ENCODE measurements at regions not wholly inside any gene's neighbourhood (a gene's known extent, or its start where the extent isn't known, plus 50 kb on each side); places are given as distances from the start of the nearest gene placed in this dataset.
"Not testable (repeated sequence)": the region's sequence is repeated elsewhere in the genome, so short reads cannot be mapped to it uniquely, and the experiment has no call there.

GRCh38 chr20:25772437-25772836 lies 75.8 kb upstream of the ZNF337 start:
- not testable (repeated sequence) for TF ChIP-seq CTCF (conservative IDR thresholded peaks at IDR 0.05; ENCODE audit: low read depth, low read length); EZH2 (IDR thresholded peaks at IDR 0.05; ENCODE audit: borderline replicate concordance, low read depth, low read length, poor library complexity, severe bottlenecking)
